ENCODE measurements at regions not wholly inside any gene's neighbourhood (a gene's known extent, or its start where the extent isn't known, plus 50 kb on each side); places are given as distances from the start of the nearest gene placed in this dataset.

DNA sequence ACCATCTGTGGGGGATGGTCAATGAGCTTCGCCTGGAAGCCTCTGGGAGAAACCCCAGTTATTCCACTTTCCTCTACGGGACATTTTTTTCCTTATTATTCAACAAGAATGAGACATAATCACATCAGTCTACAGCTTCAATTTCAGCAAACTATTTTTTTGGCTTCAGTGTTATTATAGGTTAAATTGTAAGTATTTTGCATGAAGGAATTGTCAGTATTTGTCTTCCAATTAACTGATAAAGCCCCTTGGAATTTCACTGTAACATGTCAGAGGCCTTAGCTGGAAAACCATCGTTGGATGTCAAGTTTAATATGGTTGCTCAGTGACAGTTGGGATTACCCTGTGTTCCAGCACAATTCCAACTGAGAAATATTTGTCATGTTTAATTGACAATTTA lies 480.9 kb upstream of the CHST9 start:
- TF ChIP-seq EZH2 (IDR thresholded peaks at IDR 0.05; ENCODE audit: borderline replicate concordance, low read depth, low read length, severe bottlenecking), result no peak
- TF ChIP-seq GATA2 (IDR thresholded peaks at IDR 0.05; ENCODE audit: insufficient read depth, insufficient read length, low read depth, low read length), result no peak
- TF ChIP-seq FOS (IDR thresholded peaks at IDR 0.05; ENCODE audit: borderline replicate concordance, insufficient read depth, low read length), result no peak
- TF ChIP-seq, protein P1, sequence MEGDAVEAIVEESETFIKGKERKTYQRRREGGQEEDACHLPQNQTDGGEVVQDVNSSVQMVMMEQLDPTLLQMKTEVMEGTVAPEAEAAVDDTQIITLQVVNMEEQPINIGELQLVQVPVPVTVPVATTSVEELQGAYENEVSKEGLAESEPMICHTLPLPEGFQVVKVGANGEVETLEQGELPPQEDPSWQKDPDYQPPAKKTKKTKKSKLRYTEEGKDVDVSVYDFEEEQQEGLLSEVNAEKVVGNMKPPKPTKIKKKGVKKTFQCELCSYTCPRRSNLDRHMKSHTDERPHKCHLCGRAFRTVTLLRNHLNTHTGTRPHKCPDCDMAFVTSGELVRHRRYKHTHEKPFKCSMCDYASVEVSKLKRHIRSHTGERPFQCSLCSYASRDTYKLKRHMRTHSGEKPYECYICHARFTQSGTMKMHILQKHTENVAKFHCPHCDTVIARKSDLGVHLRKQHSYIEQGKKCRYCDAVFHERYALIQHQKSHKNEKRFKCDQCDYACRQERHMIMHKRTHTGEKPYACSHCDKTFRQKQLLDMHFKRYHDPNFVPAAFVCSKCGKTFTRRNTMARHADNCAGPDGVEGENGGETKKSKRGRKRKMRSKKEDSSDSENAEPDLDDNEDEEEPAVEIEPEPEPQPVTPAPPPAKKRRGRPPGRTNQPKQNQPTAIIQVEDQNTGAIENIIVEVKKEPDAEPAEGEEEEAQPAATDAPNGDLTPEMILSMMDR (IDR thresholded peaks at IDR 0.05; ENCODE audit: extremely low read depth in 1 of 2, insufficient read depth in 1 of 2, low read depth in 1 of 2, low read length in 2 of 2), result no peak
- TF ChIP-seq JUN (IDR thresholded peaks at IDR 0.05; ENCODE audit: borderline replicate concordance, insufficient read depth, insufficient read length, low read depth), result no peak
- TF ChIP-seq MYC (IDR thresholded peaks at IDR 0.05; ENCODE audit: low read depth, low read length), result no peak
- no peak for TF ChIP-seq POLR2AphosphoS5 (IDR thresholded peaks at IDR 0.05; ENCODE audit: insufficient read depth, low read depth, low read length)
- no peak for TF ChIP-seq POLR2A (IDR thresholded peaks at IDR 0.05; ENCODE audit: low read depth, low read length)
- TF ChIP-seq, protein P2, sequence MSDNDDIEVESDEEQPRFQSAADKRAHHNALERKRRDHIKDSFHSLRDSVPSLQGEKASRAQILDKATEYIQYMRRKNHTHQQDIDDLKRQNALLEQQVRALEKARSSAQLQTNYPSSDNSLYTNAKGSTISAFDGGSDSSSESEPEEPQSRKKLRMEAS (IDR thresholded peaks at IDR 0.05; ENCODE audit: insufficient read depth, insufficient read length), result no peak
- H4K20me1 ChIP-seq (replicated peaks; ENCODE audit: control insufficient read depth, extremely low read depth, insufficient read depth, low read length), result no peaks in the 10 kb centered on the region
- no TSS peak for BruUV-seq (replicated peaks)
- H3K27ac ChIP-seq (ENCODE audit: insufficient read depth, low read depth, low read length), result no peak overlapping the region
- H3K27me3 ChIP-seq (ENCODE audit: control insufficient read depth in 2 of 2, insufficient read depth in 2 of 2, low read length in 2 of 2), result no peaks in the 10 kb centered on the region
- POLR2A ChIA-PET, result no interaction called here
- H2AFZ ChIP-seq (ENCODE audit: low read depth, low read length), result no peak overlapping the region
- no peak overlapping the region for H3K4me2 ChIP-seq (ENCODE audit: insufficient read depth, low read length)
- H3K36me3 ChIP-seq (ENCODE audit: control insufficient read depth in 2 of 2, extremely low read depth in 1 of 2, insufficient read depth in 2 of 2, low read length in 2 of 2), result no peaks in the 10 kb centered on the region
- no peak for DNase-seq (ENCODE audit: low read depth, low spot score)
- dilution Hi-C loops (cut with MboI; ENCODE audit: extremely low pct_ligation_motif_present, low sequenced_read_pairs), result no loop called here
- no peaks in the 10 kb centered on the region for H3K79me2 ChIP-seq (ENCODE audit: control insufficient read depth, insufficient read depth, low read length)
- intact Hi-C loops (cut with micrococcal nuclease), result no loop called here
- no peaks in the 10 kb centered on the region for H3K9me1 ChIP-seq (replicated peaks; ENCODE audit: control insufficient read depth, extremely low read depth, insufficient read depth, low read length)
- no peaks in the 10 kb centered on the region for H3K9me3 ChIP-seq (replicated peaks; ENCODE audit: control insufficient read depth, insufficient read depth, low read length)
- CTCF ChIA-PET, result interaction anchor here (0.8 to 1.5 kb wide), 4 partner anchors 12 to 84 kb away, joined by 3 to 7 read pairs (median 4); no protein-coding TSS in a partner anchor
- no peaks in the 10 kb centered on the region for H3K4me1 ChIP-seq (ENCODE audit: control insufficient read depth, extremely low read depth, insufficient read depth, low read length)
- H3K4me3 ChIP-seq (replicated peaks in 1 of 3; ENCODE audit: insufficient read depth in 1 of 3, low read depth in 1 of 3, low read length in 3 of 3), result no peak overlapping the region
- no peak for FAIRE-seq
- H3K9ac ChIP-seq (replicated peaks; ENCODE audit: extremely low read depth, insufficient read depth, low read length), result no peak overlapping the region
